SK-N-MC (cell line): ENCODE measurements at regions not wholly inside any gene's neighbourhood (a gene's known extent, or its start where the extent isn't known, plus 50 kb on each side); places are given as distances from the start of the nearest gene placed in this dataset.

Source experiments
- EZH2 ChIP-seq: fragments of 200-600 bp; sonication (generic); IDR thresholded peaks from one replicate; pipeline ENCODE4 v1.6.1; 2017; ENCODE audit warnings: antibody characterized with exemption
- POLR2AphosphoS5 ChIP-seq: IDR thresholded peaks from 2 replicates; pipeline ENCODE4 v1.6.1; 2012; ENCODE audit warnings: mild to moderate bottlenecking, low read depth, low read length, borderline replicate concordance

- TF ChIP-seq EZH2 (no peak), POLR2AphosphoS5 (no peak)
Measured at GRCh38 chr7:9186730-9187129, 753.3 kb downstream of the NXPH1 start.
